Choroid plexus epithelial cell (primary cell): ENCODE measurements at regions not wholly inside any gene's neighbourhood (a gene's known extent, or its start where the extent isn't known, plus 50 kb on each side); places are given as distances from the start of the nearest gene placed in this dataset.
A peak's percentile ranks its signal among the peaks of the same experiment; 100 is the strongest.

ENCODE experiments used
- DNase-seq: peaks from one replicate; pipeline ENCODE4 v3.0.0-alpha.2; 2010; ENCODE audit warnings: low read depth
- H3K4me3 ChIP-seq: 2 replicates; pipeline ENCODE4 v1.5.1; 2011; ENCODE audit warnings: low read depth, mild to moderate bottlenecking, control low read depth, low read length, moderate library complexity
- CTCF ChIP-seq: conservative IDR thresholded peaks from 2 replicates; pipeline ENCODE4 v1.5.1; 2011; ENCODE audit warnings: low read depth, mild to moderate bottlenecking, control low read depth, inconsistent platforms, low read length, moderate library complexity

- TF ChIP-seq CTCF: no peak
- no peak overlapping the region for H3K4me3 ChIP-seq
- no peak for DNase-seq
Observed at GRCh38 chr1:221604948-221605347, 136.9 kb downstream of the DUSP10 start.

- no peak for TF ChIP-seq CTCF
- no peak overlapping the region for H3K4me3 ChIP-seq
- DNase-seq: no peak
Observed at GRCh38 chr1:221605569-221605968, 136.3 kb downstream of the DUSP10 start.

GRCh38 chr1:221606256-221606655, 135.6 kb downstream of the DUSP10 start:
- TF ChIP-seq CTCF: no peak
- DNase-seq: no peak
- H3K4me3 ChIP-seq: no peak overlapping the region

- no peak for DNase-seq
- no peak overlapping the region for H3K4me3 ChIP-seq
- no peak for TF ChIP-seq CTCF
Observed at GRCh38 chr1:221608835-221609320, 133.0 kb downstream of the DUSP10 start.

- no peak for DNase-seq
- H3K4me3 ChIP-seq: no peak overlapping the region
- TF ChIP-seq CTCF: no peak
Observed at GRCh38 chr1:221611656-221612046, 130.2 kb downstream of the DUSP10 start.

GRCh38 chr1:221612047-221612777, 129.7 kb downstream of the DUSP10 start:
- no peak for TF ChIP-seq CTCF
- H3K4me3 ChIP-seq: no peak overlapping the region
- peak; percentile 74 for DNase-seq
